NCI-H2196 (cell line): ENCODE measurements at regions not wholly inside any gene's neighbourhood (a gene's known extent, or its start where the extent isn't known, plus 50 kb on each side); places are given as distances from the start of the nearest gene placed in this dataset.
"Not testable (repeated sequence)": the region's sequence is repeated elsewhere in the genome, so short reads cannot be mapped to it uniquely, and the experiment has no call there.

Experiments
- DNase-seq: peaks from one replicate; lab custom pipeline; 2025; ENCODE audit not compliant: unreplicated experiment; lab: John Stamatoyannopoulos, UW

DNA sequence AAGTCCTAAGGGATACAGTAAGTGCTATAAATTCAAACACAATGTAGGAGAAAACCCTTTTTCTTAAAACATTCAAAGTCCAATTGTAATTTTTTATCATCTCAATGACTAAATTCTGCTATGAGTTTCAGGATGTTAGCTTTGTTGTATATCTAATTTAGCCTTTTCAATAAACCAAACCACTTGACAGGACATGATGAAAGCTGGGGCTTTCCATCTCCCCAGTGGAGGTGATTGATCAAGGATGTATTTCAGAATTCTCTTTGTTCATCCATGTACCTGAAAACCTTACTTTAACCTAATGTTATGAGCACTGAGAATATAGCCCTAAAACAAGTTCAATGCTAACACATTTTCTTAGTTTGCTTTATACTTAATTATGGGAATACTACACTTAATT is 639.0 kb upstream of the ITGA1 start:
- no peak for DNase-seq

DNA sequence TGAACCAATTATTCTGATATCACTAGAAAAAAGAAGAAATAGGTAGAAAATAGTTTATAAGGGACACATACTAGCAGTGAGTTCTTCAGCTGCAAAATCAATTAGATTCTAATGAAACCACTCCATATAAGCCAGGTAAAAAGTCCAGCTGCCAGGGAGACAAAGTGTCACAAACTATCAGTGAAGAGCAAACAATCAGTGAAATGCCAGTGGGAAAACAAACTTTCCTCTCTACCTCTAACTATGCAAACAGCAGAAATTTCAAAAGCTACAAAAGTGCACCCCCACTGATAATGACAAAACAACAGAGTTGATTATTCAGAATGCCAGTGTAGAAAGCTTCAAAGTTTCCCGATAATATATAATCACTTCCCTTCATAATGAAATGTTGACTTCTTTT is 637.2 kb upstream of the ITGA1 start:
- no peak for DNase-seq

DNA sequence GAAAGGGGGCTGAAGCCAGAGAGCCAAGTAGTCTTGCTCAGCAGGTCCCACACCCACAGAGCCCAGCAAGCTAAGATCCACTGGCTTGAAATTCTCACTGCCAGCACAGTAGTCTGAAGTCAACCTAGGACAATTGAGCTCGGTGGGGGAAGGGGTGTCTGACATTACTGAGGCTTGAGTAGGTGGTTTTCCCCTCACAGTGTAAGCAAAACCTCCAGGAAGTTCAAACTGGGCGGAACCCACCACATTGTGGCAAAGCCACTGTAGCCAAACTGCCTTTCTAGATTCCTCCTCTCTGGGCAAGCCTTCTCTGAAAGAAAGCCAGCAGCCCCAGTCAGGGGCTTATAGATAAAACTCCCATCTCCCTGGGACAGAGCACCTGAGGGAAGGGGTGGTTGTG is 630.9 kb upstream of the ITGA1 start:
- DNase-seq, result not testable (repeated sequence)

DNA sequence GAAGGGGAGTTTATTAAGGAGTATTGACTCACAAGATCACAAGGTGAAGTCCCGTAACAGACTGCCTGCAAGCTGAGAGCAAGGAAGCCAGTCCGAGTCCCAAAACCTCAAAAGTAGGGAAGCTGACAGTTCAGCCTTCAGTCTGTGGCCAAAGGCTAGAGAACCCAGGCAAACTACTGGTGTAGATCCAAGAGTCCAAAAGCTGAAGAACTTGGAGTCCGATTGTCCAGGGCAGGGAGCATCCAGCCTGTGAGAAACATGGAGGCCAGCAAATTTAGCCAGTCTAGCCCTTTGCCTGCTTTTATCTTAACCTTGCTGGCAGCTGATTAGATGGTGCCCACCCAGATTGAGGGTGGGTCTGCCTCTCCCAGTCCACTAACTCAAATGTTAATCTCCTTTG is 621.9 kb upstream of the ITGA1 start:
- DNase-seq, result not testable (repeated sequence)

DNA sequence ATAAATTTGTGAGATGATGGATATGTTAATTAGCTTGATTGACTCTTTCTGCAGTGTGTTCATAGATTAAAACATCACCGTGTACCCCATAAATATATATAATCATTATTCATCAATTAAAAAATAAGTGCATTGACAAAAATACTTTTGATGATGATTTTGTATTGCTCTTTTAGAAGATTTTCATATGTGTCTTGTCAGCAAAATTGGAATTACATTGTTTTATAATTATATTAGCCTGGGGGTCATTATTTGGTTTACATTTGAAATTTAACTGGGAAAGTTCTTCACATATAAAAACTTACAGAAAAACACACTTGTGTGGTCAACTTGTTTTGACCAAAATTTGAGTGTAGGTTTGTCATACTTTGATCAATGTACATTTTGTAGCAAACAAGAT is 614.6 kb upstream of the ITGA1 start:
- no peak for DNase-seq

DNA sequence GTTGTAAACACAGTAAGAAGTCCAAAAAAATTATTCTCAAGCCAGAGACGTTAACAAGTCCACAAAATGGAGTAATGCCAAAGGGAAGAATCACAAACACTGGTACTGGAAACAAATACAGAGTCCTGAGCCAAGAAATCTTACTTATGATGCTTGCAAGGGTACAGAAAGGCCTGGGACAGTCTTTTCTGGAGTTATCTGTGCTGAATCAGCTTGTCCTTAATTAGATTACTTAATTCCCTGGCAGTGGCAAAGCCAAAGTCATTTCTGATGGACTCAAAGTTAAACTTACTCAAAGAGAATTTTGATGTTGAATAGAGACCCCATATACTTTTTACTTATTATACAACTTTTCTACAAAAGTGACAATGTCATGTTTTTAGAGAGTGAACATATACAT is 610.5 kb upstream of the ITGA1 start:
- no peak for DNase-seq

DNA sequence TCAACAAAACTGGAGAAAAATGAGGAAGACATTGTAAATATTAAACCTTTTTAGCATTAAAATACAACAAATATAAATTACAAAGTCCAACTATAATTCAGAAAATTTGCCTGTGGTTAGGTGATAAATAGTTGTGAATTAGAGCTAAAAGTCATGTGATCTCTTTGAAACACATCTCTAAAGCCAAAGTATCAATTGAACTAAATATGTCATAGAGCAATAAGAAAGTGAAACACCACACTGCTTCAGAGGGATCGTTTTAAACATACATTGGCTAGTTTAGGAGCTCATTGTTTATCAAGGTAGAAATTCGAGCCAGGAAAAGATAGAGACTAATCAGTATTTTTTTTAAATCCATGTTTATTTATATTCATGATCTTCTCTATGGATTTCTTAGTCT is 606.3 kb upstream of the ITGA1 start:
- DNase-seq, result no peak

DNA sequence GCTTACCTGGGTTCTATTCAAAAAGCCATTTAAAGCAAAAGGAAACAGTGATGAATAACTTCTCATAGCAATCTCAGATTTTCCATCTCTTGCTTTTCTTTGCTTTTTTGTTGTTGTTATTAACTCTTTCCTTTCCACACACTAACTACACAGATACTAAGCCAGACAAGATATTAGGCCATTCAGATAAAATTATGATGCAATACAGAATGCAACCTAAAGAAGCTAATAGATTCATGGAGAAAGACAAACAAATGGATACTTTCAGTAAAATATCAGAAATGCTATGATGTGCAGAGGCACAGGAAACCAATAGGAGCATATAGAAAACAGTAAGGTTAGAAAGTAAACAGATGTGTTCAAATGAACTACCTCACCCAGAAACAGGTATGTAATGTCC is 597.0 kb upstream of the ITGA1 start:
- DNase-seq, result no peak

DNA sequence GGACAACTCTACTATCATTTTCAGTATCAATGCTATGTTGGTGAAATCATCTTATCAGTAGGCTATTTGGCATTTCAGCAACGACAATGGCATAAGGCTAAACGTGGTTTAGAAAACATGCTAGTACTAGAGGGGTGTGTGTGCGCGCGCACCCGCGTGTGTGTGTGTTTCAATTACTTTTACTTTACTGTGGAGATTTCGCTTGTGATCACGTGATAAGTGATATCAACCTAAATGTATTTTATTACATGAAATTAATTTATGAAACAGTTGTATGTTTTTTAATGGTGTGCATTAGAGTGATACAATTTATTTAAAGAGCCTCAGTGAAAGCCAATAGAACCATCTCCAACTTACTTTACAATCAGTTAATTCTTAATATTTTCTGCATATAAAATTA is 587.9 kb upstream of the ITGA1 start:
- no peak for DNase-seq

DNA sequence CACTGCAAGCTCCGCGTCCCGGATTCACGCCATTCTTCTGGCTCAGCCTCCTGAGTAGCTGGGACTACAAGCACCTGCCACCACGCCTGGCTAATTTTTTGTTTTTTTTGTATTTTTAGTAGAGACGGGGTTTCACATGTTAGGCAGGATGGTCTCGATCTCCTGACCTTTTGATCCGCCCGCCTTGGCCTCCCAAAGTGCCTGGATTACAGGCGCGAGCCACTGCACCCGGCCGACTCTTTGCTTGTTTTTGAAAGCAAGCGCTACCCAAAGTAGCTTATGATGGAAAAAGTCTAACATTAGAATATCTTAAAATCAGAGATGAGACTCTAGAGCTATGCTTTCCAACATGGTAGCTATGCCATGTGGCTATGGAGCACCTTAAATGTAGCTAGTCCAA is 585.5 kb upstream of the ITGA1 start:
- no peak for DNase-seq

DNA sequence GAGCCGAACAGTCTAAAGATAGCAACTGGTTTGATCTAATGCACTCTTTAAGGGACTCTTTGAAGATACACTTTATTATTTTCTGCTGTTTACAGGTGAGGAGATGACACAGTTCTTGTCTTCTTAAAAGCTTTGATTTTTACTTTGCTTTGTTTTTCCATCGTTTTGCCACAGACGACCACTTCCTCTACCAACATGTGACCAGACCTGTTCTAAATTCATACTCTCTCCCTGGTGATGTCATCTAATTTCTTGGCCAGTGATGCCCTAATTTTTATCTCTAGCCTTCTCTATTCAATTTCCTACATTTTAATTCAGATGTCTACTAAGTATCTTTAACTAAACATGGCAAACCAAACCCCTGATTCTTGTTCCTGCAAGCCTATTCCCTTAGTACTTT is 583.4 kb upstream of the ITGA1 start:
- DNase-seq, result no peak
